NCI-H187 treated with DMSO at 0.1 percent for 48 hours (cell line): ENCODE measurements at regions not wholly inside any gene's neighbourhood (a gene's known extent, or its start where the extent isn't known, plus 50 kb on each side); places are given as distances from the start of the nearest gene placed in this dataset.

ENCODE experiments used
- DNase-seq: peaks from one replicate; lab custom pipeline; 2025; lab: John Stamatoyannopoulos, UW

GRCh38 chr16:17590711-17591654 is 120.2 kb upstream of the XYLT1 start:
- no peak for DNase-seq

- DNase-seq, result no peak
Observed at GRCh38 chr16:17589898-17590297, 119.1 kb upstream of the XYLT1 start.

- DNase-seq, result no peak
Observed at GRCh38 chr16:17585449-17586074, 114.8 kb upstream of the XYLT1 start.

GRCh38 chr16:17578981-17579874 is 108.5 kb upstream of the XYLT1 start:
- DNase-seq, result no peak

GRCh38 chr16:17574256-17574655 is 103.5 kb upstream of the XYLT1 start:
- DNase-seq, result no peak

GRCh38 chr16:17572145-17572544 is 101.4 kb upstream of the XYLT1 start:
- no peak for DNase-seq

- DNase-seq, result no peak
Observed at GRCh38 chr16:17571499-17572093, 100.8 kb upstream of the XYLT1 start.

GRCh38 chr16:17568239-17568638 is 97.5 kb upstream of the XYLT1 start:
- DNase-seq, result no peak

GRCh38 chr16:17567455-17567854 is 96.7 kb upstream of the XYLT1 start:
- no peak for DNase-seq

GRCh38 chr16:17566656-17567450 is 96.1 kb upstream of the XYLT1 start:
- DNase-seq, result no peak

GRCh38 chr16:17566075-17566474 is 95.3 kb upstream of the XYLT1 start:
- no peak for DNase-seq

GRCh38 chr16:17565605-17566004 is 94.8 kb upstream of the XYLT1 start:
- no peak for DNase-seq

GRCh38 chr16:17564856-17565255 is 94.1 kb upstream of the XYLT1 start:
- DNase-seq, result no peak

GRCh38 chr16:17563323-17564091 is 92.7 kb upstream of the XYLT1 start:
- DNase-seq, result no peak

- DNase-seq, result no peak
Observed at GRCh38 chr16:17561056-17561455, 90.3 kb upstream of the XYLT1 start.

GRCh38 chr16:17560548-17560947 is 89.8 kb upstream of the XYLT1 start:
- no peak for DNase-seq

GRCh38 chr16:17559394-17559793 is 88.6 kb upstream of the XYLT1 start:
- no peak for DNase-seq

GRCh38 chr16:17557949-17558348 is 87.2 kb upstream of the XYLT1 start:
- no peak for DNase-seq

- no peak for DNase-seq
Observed at GRCh38 chr16:17557480-17557879, 86.7 kb upstream of the XYLT1 start.

- no peak for DNase-seq
Observed at GRCh38 chr16:17556276-17557052, 85.7 kb upstream of the XYLT1 start.
